ENCODE measurements at regions not wholly inside any gene's neighbourhood (a gene's known extent, or its start where the extent isn't known, plus 50 kb on each side); places are given as distances from the start of the nearest gene placed in this dataset.
A peak's percentile ranks its signal among the peaks of the same experiment; 100 is the strongest.

GRCh38 chr12:116433249-116433648 lies 125.9 kb upstream of the MAP1LC3B2 start:
- H3K79me2 ChIP-seq (ENCODE audit: control insufficient read depth, insufficient read depth, low read length) = no peaks in the 10 kb centered on the region
- peak overlapping the region; percentile 45 for H3K27ac ChIP-seq (ENCODE audit: insufficient read depth, low read length)
- H3K9ac ChIP-seq (ENCODE audit: insufficient read depth, low read length) = no peak overlapping the region
- H3K4me3 ChIP-seq (replicated peaks in 1 of 4; ENCODE audit: control extremely low read depth in 1 of 4, insufficient read depth in 1 of 4, low read depth in 3 of 4, low read length in 4 of 4) = no peak overlapping the region
- TF ChIP-seq EZH2 (IDR thresholded peaks at IDR 0.05; ENCODE audit: low read length, missing control alignments) = no peak
- TF ChIP-seq, protein P1, sequence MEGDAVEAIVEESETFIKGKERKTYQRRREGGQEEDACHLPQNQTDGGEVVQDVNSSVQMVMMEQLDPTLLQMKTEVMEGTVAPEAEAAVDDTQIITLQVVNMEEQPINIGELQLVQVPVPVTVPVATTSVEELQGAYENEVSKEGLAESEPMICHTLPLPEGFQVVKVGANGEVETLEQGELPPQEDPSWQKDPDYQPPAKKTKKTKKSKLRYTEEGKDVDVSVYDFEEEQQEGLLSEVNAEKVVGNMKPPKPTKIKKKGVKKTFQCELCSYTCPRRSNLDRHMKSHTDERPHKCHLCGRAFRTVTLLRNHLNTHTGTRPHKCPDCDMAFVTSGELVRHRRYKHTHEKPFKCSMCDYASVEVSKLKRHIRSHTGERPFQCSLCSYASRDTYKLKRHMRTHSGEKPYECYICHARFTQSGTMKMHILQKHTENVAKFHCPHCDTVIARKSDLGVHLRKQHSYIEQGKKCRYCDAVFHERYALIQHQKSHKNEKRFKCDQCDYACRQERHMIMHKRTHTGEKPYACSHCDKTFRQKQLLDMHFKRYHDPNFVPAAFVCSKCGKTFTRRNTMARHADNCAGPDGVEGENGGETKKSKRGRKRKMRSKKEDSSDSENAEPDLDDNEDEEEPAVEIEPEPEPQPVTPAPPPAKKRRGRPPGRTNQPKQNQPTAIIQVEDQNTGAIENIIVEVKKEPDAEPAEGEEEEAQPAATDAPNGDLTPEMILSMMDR (conservative IDR thresholded peaks at IDR 0.05 in 1 of 2, IDR thresholded peaks at IDR 0.05 in 1 of 2; ENCODE audit: low read depth in 1 of 2, low read length in 2 of 2) = no peak
- no peak overlapping the region for H2AFZ ChIP-seq (ENCODE audit: low read length)
- H3K36me3 ChIP-seq (ENCODE audit: control insufficient read depth, insufficient read depth, low read length) = no peaks in the 10 kb centered on the region
- no peak overlapping the region for H3K4me2 ChIP-seq (ENCODE audit: extremely low read depth, insufficient read depth, low read length)
- no peak for DNase-seq (ENCODE audit: low read depth in 2 of 2)
- H3K9me3 ChIP-seq (ENCODE audit: control insufficient read depth, insufficient read depth, low read depth, low read length) = no peaks in the 10 kb centered on the region
- H3K4me1 ChIP-seq (ENCODE audit: control insufficient read depth, extremely low read depth, insufficient read depth, low read length) = peaks cover 7% of the 10 kb centered on the region
- no peaks in the 10 kb centered on the region for H3K27me3 ChIP-seq (ENCODE audit: control insufficient read depth, insufficient read depth, low read length)
- no peaks in the 10 kb centered on the region for H4K20me1 ChIP-seq (ENCODE audit: control insufficient read depth, extremely low read depth, insufficient read depth, low read length)

DNA sequence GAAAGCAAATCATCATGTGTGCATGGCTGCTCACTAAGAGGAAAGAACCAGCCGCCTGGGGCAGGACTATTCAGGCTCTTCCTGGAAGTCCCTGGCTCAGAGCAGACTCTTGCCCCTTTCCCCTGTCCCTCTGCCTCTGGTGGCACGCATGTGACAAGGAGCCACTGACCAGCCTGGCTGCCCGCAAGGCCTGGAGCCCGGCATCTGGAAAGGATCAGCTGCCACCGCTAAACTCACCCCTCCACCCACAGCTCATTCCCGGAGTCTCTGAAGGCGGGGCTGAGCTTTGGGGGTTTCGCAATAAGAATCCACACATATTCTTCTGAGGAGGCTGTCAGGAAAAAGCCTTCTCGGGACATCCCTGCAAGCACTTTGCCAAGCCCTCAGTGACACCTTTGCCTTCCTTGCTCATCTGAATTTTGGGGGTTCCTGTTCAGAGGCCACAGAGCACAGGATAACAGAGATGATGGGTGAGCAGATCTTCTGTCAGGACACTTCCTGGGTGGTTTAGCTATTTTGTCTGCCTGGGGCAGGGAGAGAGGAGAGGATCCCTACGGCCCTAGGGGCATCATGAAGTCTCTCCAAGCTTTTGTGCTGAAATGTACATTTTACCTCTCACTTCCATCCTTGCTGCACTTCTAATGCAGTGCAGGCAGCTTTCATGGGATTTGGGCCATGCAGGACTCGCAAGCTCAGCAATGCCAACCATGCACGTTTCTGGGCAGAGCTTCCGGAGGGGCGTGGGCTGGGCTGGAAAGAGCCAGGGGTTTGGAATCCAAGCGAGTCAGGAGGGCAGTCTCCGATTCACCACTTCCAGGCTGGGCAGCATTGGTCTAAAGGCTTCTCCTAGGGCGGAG lies 124.8 kb upstream of the MAP1LC3B2 start:
- Histone ChIP-seq H3K27ac (ENCODE audit: insufficient read depth, low read length) (peak overlapping the region; percentile 75), H3K27me3 (ENCODE audit: control insufficient read depth, insufficient read depth, low read length) (no peaks in the 10 kb centered on the region), H3K4me1 (ENCODE audit: control insufficient read depth, extremely low read depth, insufficient read depth, low read length) (peaks cover 7% of the 10 kb centered on the region), H2AFZ (ENCODE audit: low read length) (peak overlapping the region; percentile 51), H3K4me2 (ENCODE audit: extremely low read depth, insufficient read depth, low read length) (peak overlapping the region; percentile 87), H3K36me3 (ENCODE audit: control insufficient read depth, insufficient read depth, low read length) (no peaks in the 10 kb centered on the region), H3K9ac (ENCODE audit: insufficient read depth, low read length) (no peak overlapping the region), H3K79me2 (ENCODE audit: control insufficient read depth, insufficient read depth, low read length) (no peaks in the 10 kb centered on the region), H3K4me3 (replicated peaks in 1 of 4; ENCODE audit: control extremely low read depth in 1 of 4, insufficient read depth in 1 of 4, low read depth in 3 of 4, low read length in 4 of 4) (peak overlapping the region; percentile 1 to 63 (median 40)), H3K9me3 (ENCODE audit: control insufficient read depth, insufficient read depth, low read depth, low read length) (no peaks in the 10 kb centered on the region), H4K20me1 (ENCODE audit: control insufficient read depth, extremely low read depth, insufficient read depth, low read length) (no peaks in the 10 kb centered on the region)
- no peak for TF ChIP-seq EZH2 (IDR thresholded peaks at IDR 0.05; ENCODE audit: low read length, missing control alignments)
- TF ChIP-seq, protein P1 (conservative IDR thresholded peaks at IDR 0.05 in 1 of 2, IDR thresholded peaks at IDR 0.05 in 1 of 2; ENCODE audit: low read depth in 1 of 2, low read length in 2 of 2) = no peak
- peak; percentile 88 to 95 for DNase-seq (ENCODE audit: low read depth in 2 of 2)

GRCh38 chr12:116435984-116436383 lies 123.2 kb upstream of the MAP1LC3B2 start:
- Histone ChIP-seq H4K20me1 (ENCODE audit: control insufficient read depth, extremely low read depth, insufficient read depth, low read length) (no peaks in the 10 kb centered on the region), H3K4me1 (ENCODE audit: control insufficient read depth, extremely low read depth, insufficient read depth, low read length) (peaks cover 7% of the 10 kb centered on the region), H3K9ac (ENCODE audit: insufficient read depth, low read length) (no peak overlapping the region), H3K79me2 (ENCODE audit: control insufficient read depth, insufficient read depth, low read length) (no peaks in the 10 kb centered on the region), H3K9me3 (ENCODE audit: control insufficient read depth, insufficient read depth, low read depth, low read length) (no peaks in the 10 kb centered on the region), H3K27me3 (ENCODE audit: control insufficient read depth, insufficient read depth, low read length) (no peaks in the 10 kb centered on the region), H3K4me3 (replicated peaks in 1 of 4; ENCODE audit: control extremely low read depth in 1 of 4, insufficient read depth in 1 of 4, low read depth in 3 of 4, low read length in 4 of 4) (no peak overlapping the region), H2AFZ (ENCODE audit: low read length) (no peak overlapping the region), H3K4me2 (ENCODE audit: extremely low read depth, insufficient read depth, low read length) (no peak overlapping the region), H3K36me3 (ENCODE audit: control insufficient read depth, insufficient read depth, low read length) (no peaks in the 10 kb centered on the region), H3K27ac (ENCODE audit: insufficient read depth, low read length) (no peak overlapping the region)
- TF ChIP-seq, protein P1 (conservative IDR thresholded peaks at IDR 0.05 in 1 of 2, IDR thresholded peaks at IDR 0.05 in 1 of 2; ENCODE audit: low read depth in 1 of 2, low read length in 2 of 2) = no peak
- TF ChIP-seq EZH2 (IDR thresholded peaks at IDR 0.05; ENCODE audit: low read length, missing control alignments) = no peak
- DNase-seq (ENCODE audit: low read depth in 2 of 2) = no peak

All from fibroblast of lung (primary cell).